ENCODE measurements at regions not wholly inside any gene's neighbourhood (a gene's known extent, or its start where the extent isn't known, plus 50 kb on each side); places are given as distances from the start of the nearest gene placed in this dataset.

DNA sequence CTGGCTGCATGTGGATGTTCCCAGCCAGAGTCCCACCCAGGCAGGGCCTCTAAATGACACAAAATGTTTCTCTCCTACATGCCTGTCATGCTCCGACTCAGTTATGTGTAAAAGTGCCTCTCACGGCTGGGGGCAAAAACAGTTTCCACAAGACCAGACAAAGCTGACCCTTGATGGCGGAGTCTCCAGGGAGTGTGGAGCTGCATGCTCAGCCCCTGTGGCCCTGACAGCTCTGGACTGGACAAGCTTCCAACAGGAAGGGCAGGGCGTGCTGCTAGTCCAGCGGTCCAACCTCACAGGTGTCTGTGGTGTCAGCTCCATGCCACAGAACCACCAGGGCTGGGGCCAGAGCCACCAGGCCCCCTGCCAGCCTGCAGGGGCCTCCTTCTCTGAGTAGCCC, 149.6 kb downstream of the CRYBB2 start:
- Histone ChIP-seq H4K5ac (ENCODE audit: low read length) (no peak overlapping the region), H2AK5ac (ENCODE audit: low read length) (no peak overlapping the region), H3K9ac (ENCODE audit: low read length) (no peak overlapping the region), H3K23ac (ENCODE audit: low read length) (no peak overlapping the region), H3K27me3 (ENCODE audit: insufficient read depth, low read length, poor library complexity) (no peaks in the 10 kb centered on the region), H2BK120ac (ENCODE audit: low read depth, low read length) (no peak overlapping the region), H3K4me3 (ENCODE audit: low read length) (no peak overlapping the region), H3K36me3 (ENCODE audit: control insufficient read depth, insufficient read depth, low read length) (no peaks in the 10 kb centered on the region), H3K18ac (ENCODE audit: low read length) (no peak overlapping the region), H3K79me1 (ENCODE audit: low read length) (no peaks in the 10 kb centered on the region), H3K79me2 (ENCODE audit: control insufficient read depth, insufficient read depth, low read length) (no peaks in the 10 kb centered on the region), H3K56ac (ENCODE audit: low read length) (no peak overlapping the region), H3K4ac (ENCODE audit: low read depth, low read length) (no peak overlapping the region), H3K4me1 (ENCODE audit: control insufficient read depth, low read depth, low read length) (no peaks in the 10 kb centered on the region), H3K4me2 (ENCODE audit: low read length) (no peak overlapping the region), H4K8ac (ENCODE audit: low read depth, low read length) (no peak overlapping the region), H3K27ac (ENCODE audit: low read depth, low read length) (no peak overlapping the region), H2BK15ac (replicated peaks; ENCODE audit: low read depth) (no peak overlapping the region), H2BK5ac (ENCODE audit: low read length) (no peak overlapping the region)
- no CpG with 5 or more reads among the region's 5 CpGs for WGBS (ENCODE audit: extremely low coverage, insufficient coverage, low lambda C conversion rate)
- DNase-seq = no peak

DNA sequence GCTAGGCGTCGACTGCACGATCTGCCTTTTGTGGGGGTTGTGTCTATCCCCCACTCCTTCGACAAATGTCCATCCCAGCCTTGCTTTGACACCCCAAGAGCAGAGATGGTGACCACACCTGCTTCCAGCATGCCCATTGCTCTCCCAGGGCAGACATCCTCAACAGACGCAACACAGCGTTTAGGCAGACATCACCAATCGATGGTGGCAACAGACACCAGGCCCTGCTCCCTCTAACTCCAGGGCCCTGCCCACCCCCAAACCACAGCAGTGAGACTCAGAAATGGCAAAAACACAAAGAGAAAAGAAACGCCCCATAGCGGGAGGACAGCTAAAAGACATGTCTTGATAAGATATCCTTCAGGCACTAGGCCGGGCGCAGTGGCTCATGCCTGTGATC, 150.9 kb downstream of the CRYBB2 start:
- no peaks in the 10 kb centered on the region for H3K36me3 ChIP-seq (ENCODE audit: control insufficient read depth, insufficient read depth, low read length)
- no peak for DNase-seq
- no peak overlapping the region for H2AK5ac ChIP-seq (ENCODE audit: low read length)
- H4K5ac ChIP-seq (ENCODE audit: low read length) = no peak overlapping the region
- H3K23ac ChIP-seq (ENCODE audit: low read length) = no peak overlapping the region
- no CpG with 5 or more reads among the region's 11 CpGs for WGBS (ENCODE audit: extremely low coverage, insufficient coverage, low lambda C conversion rate)
- no peak overlapping the region for H2BK5ac ChIP-seq (ENCODE audit: low read length)
- H2BK120ac ChIP-seq (ENCODE audit: low read depth, low read length) = no peak overlapping the region
- H3K4me1 ChIP-seq (ENCODE audit: control insufficient read depth, low read depth, low read length) = no peaks in the 10 kb centered on the region
- H4K8ac ChIP-seq (ENCODE audit: low read depth, low read length) = no peak overlapping the region
- H3K56ac ChIP-seq (ENCODE audit: low read length) = no peak overlapping the region
- H3K79me2 ChIP-seq (ENCODE audit: control insufficient read depth, insufficient read depth, low read length) = no peaks in the 10 kb centered on the region
- no peak overlapping the region for H3K27ac ChIP-seq (ENCODE audit: low read depth, low read length)
- H2BK15ac ChIP-seq (replicated peaks; ENCODE audit: low read depth) = no peak overlapping the region
- H3K4me2 ChIP-seq (ENCODE audit: low read length) = no peak overlapping the region
- no peak overlapping the region for H3K4me3 ChIP-seq (ENCODE audit: low read length)
- H3K9ac ChIP-seq (ENCODE audit: low read length) = no peak overlapping the region
- H3K18ac ChIP-seq (ENCODE audit: low read length) = no peak overlapping the region
- H3K27me3 ChIP-seq (ENCODE audit: insufficient read depth, low read length, poor library complexity) = no peaks in the 10 kb centered on the region
- H3K79me1 ChIP-seq (ENCODE audit: low read length) = no peaks in the 10 kb centered on the region
- H3K4ac ChIP-seq (ENCODE audit: low read depth, low read length) = no peak overlapping the region

- no peaks in the 10 kb centered on the region for H3K79me1 ChIP-seq (ENCODE audit: low read length)
- H3K18ac ChIP-seq (ENCODE audit: low read length) = no peak overlapping the region
- no peak overlapping the region for H3K56ac ChIP-seq (ENCODE audit: low read length)
- H3K9ac ChIP-seq (ENCODE audit: low read length) = no peak overlapping the region
- H3K36me3 ChIP-seq (ENCODE audit: control insufficient read depth, insufficient read depth, low read length) = no peaks in the 10 kb centered on the region
- WGBS (ENCODE audit: extremely low coverage, insufficient coverage, low lambda C conversion rate) = no CpG with 5 or more reads among the region's 16 CpGs
- H4K5ac ChIP-seq (ENCODE audit: low read length) = no peak overlapping the region
- H2BK5ac ChIP-seq (ENCODE audit: low read length) = no peak overlapping the region
- no peak overlapping the region for H3K4me3 ChIP-seq (ENCODE audit: low read length)
- no peaks in the 10 kb centered on the region for H3K4me1 ChIP-seq (ENCODE audit: control insufficient read depth, low read depth, low read length)
- no peak overlapping the region for H3K27ac ChIP-seq (ENCODE audit: low read depth, low read length)
- H3K23ac ChIP-seq (ENCODE audit: low read length) = no peak overlapping the region
- H4K8ac ChIP-seq (ENCODE audit: low read depth, low read length) = no peak overlapping the region
- no peak overlapping the region for H2AK5ac ChIP-seq (ENCODE audit: low read length)
- no peaks in the 10 kb centered on the region for H3K27me3 ChIP-seq (ENCODE audit: insufficient read depth, low read length, poor library complexity)
- H2BK120ac ChIP-seq (ENCODE audit: low read depth, low read length) = no peak overlapping the region
- H3K79me2 ChIP-seq (ENCODE audit: control insufficient read depth, insufficient read depth, low read length) = no peaks in the 10 kb centered on the region
- H3K4me2 ChIP-seq (ENCODE audit: low read length) = no peak overlapping the region
- H2BK15ac ChIP-seq (replicated peaks; ENCODE audit: low read depth) = no peak overlapping the region
- H3K4ac ChIP-seq (ENCODE audit: low read depth, low read length) = no peak overlapping the region
- no peak for DNase-seq
These were observed 152.7 kb downstream of the CRYBB2 start for GRCh38 chr22:25372000-25372595.

GRCh38 chr22:25373961-25374360, 154.5 kb downstream of the CRYBB2 start:
- Histone ChIP-seq H3K79me1 (ENCODE audit: low read length) (no peaks in the 10 kb centered on the region), H3K18ac (ENCODE audit: low read length) (no peak overlapping the region), H4K5ac (ENCODE audit: low read length) (no peak overlapping the region), H2BK15ac (replicated peaks; ENCODE audit: low read depth) (no peak overlapping the region), H3K79me2 (ENCODE audit: control insufficient read depth, insufficient read depth, low read length) (no peaks in the 10 kb centered on the region), H3K27me3 (ENCODE audit: insufficient read depth, low read length, poor library complexity) (no peaks in the 10 kb centered on the region), H3K4ac (ENCODE audit: low read depth, low read length) (no peak overlapping the region), H2BK5ac (ENCODE audit: low read length) (no peak overlapping the region), H2AK5ac (ENCODE audit: low read length) (no peak overlapping the region), H3K27ac (ENCODE audit: low read depth, low read length) (no peak overlapping the region), H3K36me3 (ENCODE audit: control insufficient read depth, insufficient read depth, low read length) (no peaks in the 10 kb centered on the region), H3K56ac (ENCODE audit: low read length) (no peak overlapping the region), H4K8ac (ENCODE audit: low read depth, low read length) (no peak overlapping the region), H2BK120ac (ENCODE audit: low read depth, low read length) (no peak overlapping the region), H3K4me1 (ENCODE audit: control insufficient read depth, low read depth, low read length) (no peaks in the 10 kb centered on the region), H3K9ac (ENCODE audit: low read length) (no peak overlapping the region), H3K23ac (ENCODE audit: low read length) (no peak overlapping the region), H3K4me3 (ENCODE audit: low read length) (no peak overlapping the region), H3K4me2 (ENCODE audit: low read length) (no peak overlapping the region)
- DNase-seq = no peak
- WGBS (ENCODE audit: extremely low coverage, insufficient coverage, low lambda C conversion rate) = no CpG with 5 or more reads among the region's 10 CpGs

GRCh38 chr22:25374869-25375268, 155.4 kb downstream of the CRYBB2 start:
- Histone ChIP-seq H2BK120ac (ENCODE audit: low read depth, low read length) (no peak overlapping the region), H3K56ac (ENCODE audit: low read length) (no peak overlapping the region), H3K4ac (ENCODE audit: low read depth, low read length) (no peak overlapping the region), H3K36me3 (ENCODE audit: control insufficient read depth, insufficient read depth, low read length) (no peaks in the 10 kb centered on the region), H2BK5ac (ENCODE audit: low read length) (no peak overlapping the region), H3K9ac (ENCODE audit: low read length) (no peak overlapping the region), H3K27me3 (ENCODE audit: insufficient read depth, low read length, poor library complexity) (no peaks in the 10 kb centered on the region), H2BK15ac (replicated peaks; ENCODE audit: low read depth) (no peak overlapping the region), H3K18ac (ENCODE audit: low read length) (no peak overlapping the region), H3K79me1 (ENCODE audit: low read length) (no peaks in the 10 kb centered on the region), H3K4me2 (ENCODE audit: low read length) (no peak overlapping the region), H3K4me1 (ENCODE audit: control insufficient read depth, low read depth, low read length) (no peaks in the 10 kb centered on the region), H3K79me2 (ENCODE audit: control insufficient read depth, insufficient read depth, low read length) (no peaks in the 10 kb centered on the region), H3K23ac (ENCODE audit: low read length) (no peak overlapping the region), H3K4me3 (ENCODE audit: low read length) (no peak overlapping the region), H3K27ac (ENCODE audit: low read depth, low read length) (no peak overlapping the region), H4K8ac (ENCODE audit: low read depth, low read length) (no peak overlapping the region), H2AK5ac (ENCODE audit: low read length) (no peak overlapping the region), H4K5ac (ENCODE audit: low read length) (no peak overlapping the region)
- DNase-seq = no peak
- no CpG with 5 or more reads among the region's 4 CpGs for WGBS (ENCODE audit: extremely low coverage, insufficient coverage, low lambda C conversion rate)

DNA sequence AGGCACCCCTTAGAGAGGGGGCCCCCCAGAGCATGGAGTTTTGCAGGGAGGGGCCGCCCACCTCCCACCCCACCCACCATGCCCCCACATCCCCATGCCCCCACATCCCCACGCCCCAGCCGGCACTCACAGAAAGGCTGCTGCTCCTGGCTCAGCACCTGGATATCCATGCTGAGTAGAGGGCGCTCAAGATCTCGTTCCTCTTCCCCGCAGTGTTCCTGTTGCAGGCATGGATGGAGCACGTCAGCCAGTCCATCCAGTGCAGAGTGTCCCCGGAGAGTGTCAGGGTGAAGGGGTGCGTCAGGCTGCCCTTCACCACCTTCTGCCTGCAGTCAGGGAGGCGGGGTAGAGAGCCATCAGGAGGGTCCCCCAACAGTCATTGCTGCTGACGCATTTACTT, 156.2 kb downstream of the CRYBB2 start:
- H3K4ac ChIP-seq (ENCODE audit: low read depth, low read length) = no peak overlapping the region
- no peak overlapping the region for H3K23ac ChIP-seq (ENCODE audit: low read length)
- H4K8ac ChIP-seq (ENCODE audit: low read depth, low read length) = no peak overlapping the region
- no peaks in the 10 kb centered on the region for H3K79me1 ChIP-seq (ENCODE audit: low read length)
- DNase-seq = peak; percentile 45
- H2BK15ac ChIP-seq (replicated peaks; ENCODE audit: low read depth) = no peak overlapping the region
- no peaks in the 10 kb centered on the region for H3K27me3 ChIP-seq (ENCODE audit: insufficient read depth, low read length, poor library complexity)
- no peaks in the 10 kb centered on the region for H3K4me1 ChIP-seq (ENCODE audit: control insufficient read depth, low read depth, low read length)
- no peak overlapping the region for H3K27ac ChIP-seq (ENCODE audit: low read depth, low read length)
- no peak overlapping the region for H2AK5ac ChIP-seq (ENCODE audit: low read length)
- no peak overlapping the region for H3K56ac ChIP-seq (ENCODE audit: low read length)
- no peak overlapping the region for H3K18ac ChIP-seq (ENCODE audit: low read length)
- H3K4me3 ChIP-seq (ENCODE audit: low read length) = no peak overlapping the region
- no peak overlapping the region for H3K4me2 ChIP-seq (ENCODE audit: low read length)
- H2BK120ac ChIP-seq (ENCODE audit: low read depth, low read length) = no peak overlapping the region
- no peaks in the 10 kb centered on the region for H3K79me2 ChIP-seq (ENCODE audit: control insufficient read depth, insufficient read depth, low read length)
- H2BK5ac ChIP-seq (ENCODE audit: low read length) = no peak overlapping the region
- no peaks in the 10 kb centered on the region for H3K36me3 ChIP-seq (ENCODE audit: control insufficient read depth, insufficient read depth, low read length)
- H3K9ac ChIP-seq (ENCODE audit: low read length) = no peak overlapping the region
- no peak overlapping the region for H4K5ac ChIP-seq (ENCODE audit: low read length)
- WGBS (ENCODE audit: extremely low coverage, insufficient coverage, low lambda C conversion rate) = no CpG with 5 or more reads among the region's 11 CpGs
